HL-60 (cell line): ENCODE measurements at regions not wholly inside any gene's neighbourhood (a gene's known extent, or its start where the extent isn't known, plus 50 kb on each side); places are given as distances from the start of the nearest gene placed in this dataset.

Experiments
- DNase-seq, 2 experiments: peaks; one replicate each; pipeline ENCODE4 v3.0.0-alpha.2; 2010 to 2020; ENCODE audit warnings: low read depth in 1 of 2, low spot score in 1 of 2
- H3K27ac ChIP-seq: fragments of 250-450 bp; sonication (Bioruptor Pico); replicated peaks from 2 replicates; pipeline ENCODE4 v1.5.1; 2020; ENCODE audit warnings: mild to moderate bottlenecking, moderate library complexity
- H3K27me3 ChIP-seq: fragments of 250-450 bp; sonication (Bioruptor Pico); 2 replicates; pipeline ENCODE4 v1.5.1; 2021; ENCODE audit warnings: mild to moderate bottlenecking, moderate library complexity; ENCODE audit not compliant: insufficient read depth, poor library complexity, severe bottlenecking
- H3K4me3 ChIP-seq: replicated peaks from 2 replicates; pipeline ENCODE4 v1.5.1; 2011; ENCODE audit warnings: mild to moderate bottlenecking, control low read depth, low read length; ENCODE audit not compliant: insufficient read depth
- CTCF ChIP-seq: IDR thresholded peaks from one replicate; pipeline ENCODE4 v1.5.1; 2011; ENCODE audit warnings: low read length, control low read depth, inconsistent platforms; ENCODE audit not compliant: insufficient read depth
- GABPA ChIP-seq: IDR thresholded peaks from 2 replicates; pipeline ENCODE4 v1.6.1; 2012; ENCODE audit warnings: low read depth
- POLR2AphosphoS5 ChIP-seq: IDR thresholded peaks from 2 replicates; pipeline ENCODE4 v1.6.1; 2012; ENCODE audit warnings: low read depth
- REST ChIP-seq: IDR thresholded peaks from 2 replicates; pipeline ENCODE4 v1.6.1; 2012; ENCODE audit warnings: low read depth; ENCODE audit not compliant: insufficient replicate concordance
- SPI1 ChIP-seq: IDR thresholded peaks from 2 replicates; pipeline ENCODE4 v1.6.1; 2012; ENCODE audit warnings: low read depth, mild to moderate bottlenecking, borderline replicate concordance

- H3K27me3 ChIP-seq: no peaks in the 10 kb centered on the region
- H3K4me3 ChIP-seq: no peak overlapping the region
- DNase-seq: no peak
- TF ChIP-seq REST (no peak), SPI1 (no peak), CTCF (no peak), GABPA (no peak), POLR2AphosphoS5 (no peak)
- H3K27ac ChIP-seq: no peak overlapping the region
Observed at GRCh38 chr3:80434366-80434765, 666.6 kb upstream of the ROBO1 start.

- no peaks in the 10 kb centered on the region for H3K27me3 ChIP-seq
- no peak overlapping the region for H3K4me3 ChIP-seq
- H3K27ac ChIP-seq: no peak overlapping the region
- DNase-seq: no peak
- TF ChIP-seq POLR2AphosphoS5 (no peak), GABPA (no peak), CTCF (no peak), SPI1 (no peak), REST (no peak)
Observed at GRCh38 chr3:80424951-80425350, 657.2 kb upstream of the ROBO1 start.

GRCh38 chr3:80408030-80408721, 640.4 kb upstream of the ROBO1 start:
- no peak overlapping the region for H3K4me3 ChIP-seq
- H3K27me3 ChIP-seq: no peaks in the 10 kb centered on the region
- DNase-seq: no peak
- TF ChIP-seq SPI1 (no peak), REST (no peak), GABPA (no peak), POLR2AphosphoS5 (no peak), CTCF (no peak)
- no peak overlapping the region for H3K27ac ChIP-seq
